Embryonic facial prominence (tissue), 1 donor: ENCODE measurements at regions not wholly inside any gene's neighbourhood (a gene's known extent, or its start where the extent isn't known, plus 50 kb on each side); places are given as distances from the start of the nearest gene placed in this dataset.
"Not testable (repeated sequence)": the region's sequence is repeated elsewhere in the genome, so short reads cannot be mapped to it uniquely, and the experiment has no call there.

Experiments
- DNase-seq: peaks from one replicate; pipeline ENCODE4 v3.0.0-alpha.2; 2016; ENCODE audit errors: extremely low spot score

DNA sequence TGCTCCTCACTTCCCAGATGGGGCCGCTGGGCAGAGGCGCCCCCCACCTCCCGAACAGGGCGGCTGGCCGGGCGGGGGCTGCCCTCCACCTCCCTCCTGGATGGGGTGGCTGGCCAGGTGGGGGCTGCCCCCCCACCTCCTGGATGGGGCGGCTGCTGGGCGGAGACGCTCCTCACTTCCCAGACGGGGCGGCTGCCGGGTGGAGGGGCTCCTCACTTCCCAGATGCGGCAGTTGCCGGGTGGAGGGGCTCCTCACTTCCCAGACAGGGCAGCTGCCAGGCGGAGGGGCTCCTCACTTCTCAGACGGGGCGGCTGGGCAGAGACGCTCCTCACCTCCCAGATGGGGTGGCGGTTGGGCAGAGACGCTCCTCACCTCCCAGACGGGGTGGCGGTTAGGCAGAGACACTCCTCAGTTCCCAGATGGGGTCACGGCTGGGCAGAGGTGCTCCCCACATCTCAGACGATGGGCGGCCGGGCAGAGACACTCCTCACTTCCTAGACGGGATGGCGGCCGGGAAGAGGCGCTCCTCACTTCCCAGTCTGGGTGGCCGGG is 428.8 kb downstream of the FGF13 start:
- not testable (repeated sequence) for DNase-seq

GRCh38 chrX:138287205-138287877 is 424.2 kb downstream of the FGF13 start:
- no peak for DNase-seq

DNA sequence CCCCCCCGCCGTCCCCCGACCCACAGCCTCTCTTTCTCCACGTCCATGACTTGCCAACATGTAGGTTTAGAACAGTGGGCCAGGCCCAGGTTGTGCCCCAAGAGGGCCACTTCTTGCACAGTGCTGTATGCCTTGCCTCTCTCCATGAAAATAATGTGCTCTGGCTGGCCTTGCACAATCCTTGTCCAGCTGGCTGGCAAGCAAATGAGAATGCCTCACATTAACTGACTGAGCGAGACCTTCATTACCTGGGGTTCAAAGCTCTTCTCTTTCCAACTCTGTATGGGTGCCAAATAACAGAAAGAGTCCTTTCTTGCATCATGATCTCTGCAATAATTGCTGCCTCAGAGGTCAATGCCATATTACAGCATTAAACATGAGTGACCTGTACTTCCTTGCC is 416.6 kb downstream of the FGF13 start:
- no peak for DNase-seq

DNA sequence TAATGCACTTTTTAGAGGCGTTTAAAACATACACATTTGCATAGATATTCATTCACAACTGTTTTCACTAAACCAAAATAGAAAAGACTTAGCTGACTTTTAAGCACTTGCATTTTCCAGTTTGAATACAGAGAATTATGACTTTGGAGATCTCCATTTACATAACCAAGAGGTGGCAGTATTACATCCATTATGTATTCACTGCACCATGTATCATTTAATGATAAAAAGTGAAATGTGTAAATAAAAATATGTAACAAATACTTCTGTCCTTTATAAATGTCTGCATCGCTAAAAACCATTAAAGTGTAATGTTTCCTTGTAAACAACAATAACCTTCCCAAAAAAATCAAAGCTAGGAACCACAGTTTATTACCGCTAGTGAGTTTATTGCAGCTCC is 413.2 kb downstream of the FGF13 start:
- DNase-seq = no peak

DNA sequence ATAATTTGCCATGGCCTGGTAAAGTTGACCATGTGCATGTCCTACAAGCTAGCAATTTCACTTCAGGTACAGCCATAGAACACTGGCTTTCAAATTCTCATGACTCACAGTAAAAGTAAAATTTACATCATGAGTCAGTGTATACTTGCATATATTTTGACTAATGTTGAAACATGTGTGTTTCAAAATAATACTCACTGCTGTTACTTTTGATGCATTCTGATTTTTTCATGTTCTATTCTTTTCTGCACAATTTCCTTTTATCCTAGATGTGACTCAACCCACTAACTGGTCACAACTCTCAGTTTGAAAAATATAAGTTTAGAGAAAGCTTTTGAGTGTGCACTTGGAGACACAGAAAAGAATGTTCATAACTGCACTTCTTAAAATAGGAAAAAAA is 365.7 kb downstream of the FGF13 start:
- no peak for DNase-seq

DNA sequence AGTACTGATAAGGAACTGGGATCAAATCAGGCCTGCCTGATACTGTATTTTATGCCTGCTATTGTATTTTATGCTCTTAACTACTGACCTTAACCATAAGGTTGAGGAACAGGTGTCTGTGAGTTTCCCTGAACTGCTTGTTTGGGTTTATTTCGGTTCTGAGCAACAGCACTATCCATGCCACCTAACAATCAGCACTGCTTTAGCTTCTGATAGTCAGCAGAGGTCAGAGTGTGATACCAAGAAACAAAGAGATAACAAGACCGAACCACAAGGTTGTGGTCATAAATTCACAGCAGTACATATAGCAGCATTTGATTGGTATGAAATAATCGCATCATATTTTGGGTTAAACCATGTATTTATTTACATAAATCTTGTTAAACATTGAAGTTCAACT is 362.2 kb downstream of the FGF13 start:
- no peak for DNase-seq

- no peak for DNase-seq
Observed at GRCh38 chrX:138378876-138379275, 332.6 kb downstream of the FGF13 start.

- DNase-seq = no peak
Observed at GRCh38 chrX:138408101-138408500, 303.4 kb downstream of the FGF13 start.

DNA sequence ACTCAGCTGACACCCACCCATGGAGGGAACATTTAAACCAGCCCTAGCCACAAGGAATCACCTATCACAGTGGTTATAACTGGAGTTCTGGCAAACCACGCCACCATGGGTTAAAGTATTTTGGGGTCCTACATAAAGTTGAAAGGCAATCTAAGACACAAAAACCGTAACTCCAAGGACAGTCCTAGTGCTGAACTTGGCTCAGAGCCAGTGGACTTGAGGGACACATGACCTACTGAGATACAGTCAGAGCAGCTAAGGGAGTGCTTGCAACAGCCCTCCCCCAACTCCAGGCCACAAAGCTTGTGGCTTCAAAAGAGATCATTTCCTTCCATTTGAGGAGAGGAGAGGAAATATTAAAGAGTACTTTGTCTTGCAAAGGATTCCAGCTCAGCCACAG is 300.5 kb downstream of the FGF13 start:
- DNase-seq = no peak
